ENCODE measurements at regions not wholly inside any gene's neighbourhood (a gene's known extent, or its start where the extent isn't known, plus 50 kb on each side); places are given as distances from the start of the nearest gene placed in this dataset.

- H3K9me3 ChIP-seq (ENCODE audit: control insufficient read depth, insufficient read depth, low read depth, low read length), result no peaks in the 10 kb centered on the region
- H3K4me1 ChIP-seq (ENCODE audit: control insufficient read depth, insufficient read depth, low read length), result peaks cover 17% of the 10 kb centered on the region
- no peak overlapping the region for H3K4me3 ChIP-seq (ENCODE audit: low read depth, low read length)
- no peaks in the 10 kb centered on the region for H3K27me3 ChIP-seq (ENCODE audit: control insufficient read depth, insufficient read depth, low read length)
- H3K36me3 ChIP-seq (ENCODE audit: control insufficient read depth, insufficient read depth, low read length), result no peaks in the 10 kb centered on the region
- H3K27ac ChIP-seq (ENCODE audit: low read depth, low read length), result no peak overlapping the region
- no peak overlapping the region for H3K9ac ChIP-seq (ENCODE audit: low read length)
These were observed 101.8 kb downstream of the SAMD9 start for GRCh38 chr7:93015779-93016481.

DNA sequence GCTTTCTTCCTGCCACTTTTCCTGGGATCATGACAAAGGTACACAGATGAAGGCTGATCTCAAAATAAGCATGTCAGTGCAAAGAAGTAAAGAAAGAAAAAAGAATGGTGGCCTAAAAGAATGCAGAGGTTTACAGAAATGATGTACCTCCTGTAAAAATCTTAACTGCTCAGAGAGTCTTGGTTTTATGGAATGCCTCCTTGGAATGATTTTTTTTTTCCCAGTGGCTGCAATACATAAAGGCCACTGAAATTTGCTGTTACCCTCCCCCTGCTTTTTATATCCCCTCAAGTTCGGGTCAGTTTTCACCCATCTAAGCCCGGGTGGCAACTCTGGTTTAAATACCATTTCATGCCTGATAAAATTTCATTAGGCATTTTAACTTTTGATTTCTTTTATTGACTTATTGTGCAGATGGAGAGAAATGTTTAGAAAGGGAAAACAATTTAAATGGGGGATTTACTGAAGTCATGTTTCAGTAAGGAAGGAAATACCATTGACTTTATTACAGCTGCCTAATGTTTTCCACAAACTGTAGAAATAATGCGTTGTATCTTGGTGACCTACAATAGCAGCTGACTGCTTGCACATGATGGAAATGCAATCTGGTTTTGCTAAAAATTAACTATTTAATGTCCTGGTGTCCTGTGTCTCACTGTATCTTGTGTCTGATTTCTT lies 102.5 kb downstream of the SAMD9 start:
- Histone ChIP-seq H3K9me3 (ENCODE audit: control insufficient read depth, insufficient read depth, low read depth, low read length) (no peaks in the 10 kb centered on the region), H3K4me3 (ENCODE audit: low read depth, low read length) (no peak overlapping the region), H3K9ac (ENCODE audit: low read length) (no peak overlapping the region), H3K36me3 (ENCODE audit: control insufficient read depth, insufficient read depth, low read length) (no peaks in the 10 kb centered on the region), H3K4me1 (ENCODE audit: control insufficient read depth, insufficient read depth, low read length) (peaks cover 19% of the 10 kb centered on the region), H3K27ac (ENCODE audit: low read depth, low read length) (no peak overlapping the region), H3K27me3 (ENCODE audit: control insufficient read depth, insufficient read depth, low read length) (no peaks in the 10 kb centered on the region)

- H3K27me3 ChIP-seq (ENCODE audit: control insufficient read depth, insufficient read depth, low read length), result no peaks in the 10 kb centered on the region
- H3K9ac ChIP-seq (ENCODE audit: low read length), result no peak overlapping the region
- H3K36me3 ChIP-seq (ENCODE audit: control insufficient read depth, insufficient read depth, low read length), result no peaks in the 10 kb centered on the region
- no peak overlapping the region for H3K27ac ChIP-seq (ENCODE audit: low read depth, low read length)
- no peaks in the 10 kb centered on the region for H3K9me3 ChIP-seq (ENCODE audit: control insufficient read depth, insufficient read depth, low read depth, low read length)
- peaks cover 19% of the 10 kb centered on the region for H3K4me1 ChIP-seq (ENCODE audit: control insufficient read depth, insufficient read depth, low read length)
- H3K4me3 ChIP-seq (ENCODE audit: low read depth, low read length), result no peak overlapping the region
These were observed 103.4 kb downstream of the SAMD9 start for GRCh38 chr7:93014410-93014809.

GRCh38 chr7:93013446-93014061 lies 104.2 kb downstream of the SAMD9 start:
- Histone ChIP-seq H3K9ac (ENCODE audit: low read length) (no peak overlapping the region), H3K27ac (ENCODE audit: low read depth, low read length) (no peak overlapping the region), H3K4me3 (ENCODE audit: low read depth, low read length) (no peak overlapping the region), H3K4me1 (ENCODE audit: control insufficient read depth, insufficient read depth, low read length) (peaks cover 19% of the 10 kb centered on the region), H3K36me3 (ENCODE audit: control insufficient read depth, insufficient read depth, low read length) (no peaks in the 10 kb centered on the region), H3K9me3 (ENCODE audit: control insufficient read depth, insufficient read depth, low read depth, low read length) (no peaks in the 10 kb centered on the region), H3K27me3 (ENCODE audit: control insufficient read depth, insufficient read depth, low read length) (no peaks in the 10 kb centered on the region)

GRCh38 chr7:93011351-93012294 lies 106.2 kb downstream of the SAMD9 start:
- Histone ChIP-seq H3K4me1 (ENCODE audit: control insufficient read depth, insufficient read depth, low read length) (peaks cover 17% of the 10 kb centered on the region), H3K36me3 (ENCODE audit: control insufficient read depth, insufficient read depth, low read length) (no peaks in the 10 kb centered on the region), H3K9me3 (ENCODE audit: control insufficient read depth, insufficient read depth, low read depth, low read length) (no peaks in the 10 kb centered on the region), H3K27ac (ENCODE audit: low read depth, low read length) (no peak overlapping the region), H3K27me3 (ENCODE audit: control insufficient read depth, insufficient read depth, low read length) (no peaks in the 10 kb centered on the region), H3K4me3 (ENCODE audit: low read depth, low read length) (no peak overlapping the region), H3K9ac (ENCODE audit: low read length) (no peak overlapping the region)

- Histone ChIP-seq H3K36me3 (ENCODE audit: control insufficient read depth, insufficient read depth, low read length) (no peaks in the 10 kb centered on the region), H3K4me3 (ENCODE audit: low read depth, low read length) (no peak overlapping the region), H3K9ac (ENCODE audit: low read length) (no peak overlapping the region), H3K9me3 (ENCODE audit: control insufficient read depth, insufficient read depth, low read depth, low read length) (no peaks in the 10 kb centered on the region), H3K4me1 (ENCODE audit: control insufficient read depth, insufficient read depth, low read length) (0 out of 2 replicates have a peak, but pooled peaks cover 2% of the 10 kb centered on the region), H3K27ac (ENCODE audit: low read depth, low read length) (no peak overlapping the region), H3K27me3 (ENCODE audit: control insufficient read depth, insufficient read depth, low read length) (no peaks in the 10 kb centered on the region)
These were observed 108.9 kb downstream of the SAMD9 start for GRCh38 chr7:93008833-93009232.

- H3K9ac ChIP-seq (ENCODE audit: low read length), result no peak overlapping the region
- H3K27ac ChIP-seq (ENCODE audit: low read depth, low read length), result no peak overlapping the region
- no peaks in the 10 kb centered on the region for H3K27me3 ChIP-seq (ENCODE audit: control insufficient read depth, insufficient read depth, low read length)
- no peak overlapping the region for H3K4me3 ChIP-seq (ENCODE audit: low read depth, low read length)
- H3K4me1 ChIP-seq (ENCODE audit: control insufficient read depth, insufficient read depth, low read length), result 0 out of 2 replicates have a peak, but pooled peaks cover 2% of the 10 kb centered on the region
- no peaks in the 10 kb centered on the region for H3K36me3 ChIP-seq (ENCODE audit: control insufficient read depth, insufficient read depth, low read length)
- H3K9me3 ChIP-seq (ENCODE audit: control insufficient read depth, insufficient read depth, low read depth, low read length), result no peaks in the 10 kb centered on the region
These were observed 111.2 kb downstream of the SAMD9 start for GRCh38 chr7:93006480-93007095.

- Histone ChIP-seq H3K4me1 (ENCODE audit: control insufficient read depth, insufficient read depth, low read length) (no peaks in the 10 kb centered on the region), H3K4me3 (ENCODE audit: low read depth, low read length) (no peak overlapping the region), H3K9me3 (ENCODE audit: control insufficient read depth, insufficient read depth, low read depth, low read length) (no peaks in the 10 kb centered on the region), H3K27ac (ENCODE audit: low read depth, low read length) (no peak overlapping the region), H3K27me3 (ENCODE audit: control insufficient read depth, insufficient read depth, low read length) (no peaks in the 10 kb centered on the region), H3K9ac (ENCODE audit: low read length) (no peak overlapping the region), H3K36me3 (ENCODE audit: control insufficient read depth, insufficient read depth, low read length) (no peaks in the 10 kb centered on the region)
These were observed 112.9 kb downstream of the SAMD9 start for GRCh38 chr7:93004906-93005305.

GRCh38 chr7:92997719-92998118 lies 120.1 kb downstream of the SAMD9 start:
- Histone ChIP-seq H3K9me3 (ENCODE audit: control insufficient read depth, insufficient read depth, low read depth, low read length) (no peaks in the 10 kb centered on the region), H3K4me1 (ENCODE audit: control insufficient read depth, insufficient read depth, low read length) (no peaks in the 10 kb centered on the region; the same call in 1 of the 2 replicates), H3K9ac (ENCODE audit: low read length) (no peak overlapping the region), H3K27me3 (ENCODE audit: control insufficient read depth, insufficient read depth, low read length) (no peaks in the 10 kb centered on the region), H3K4me3 (ENCODE audit: low read depth, low read length) (no peak overlapping the region), H3K36me3 (ENCODE audit: control insufficient read depth, insufficient read depth, low read length) (no peaks in the 10 kb centered on the region), H3K27ac (ENCODE audit: low read depth, low read length) (no peak overlapping the region)

DNA sequence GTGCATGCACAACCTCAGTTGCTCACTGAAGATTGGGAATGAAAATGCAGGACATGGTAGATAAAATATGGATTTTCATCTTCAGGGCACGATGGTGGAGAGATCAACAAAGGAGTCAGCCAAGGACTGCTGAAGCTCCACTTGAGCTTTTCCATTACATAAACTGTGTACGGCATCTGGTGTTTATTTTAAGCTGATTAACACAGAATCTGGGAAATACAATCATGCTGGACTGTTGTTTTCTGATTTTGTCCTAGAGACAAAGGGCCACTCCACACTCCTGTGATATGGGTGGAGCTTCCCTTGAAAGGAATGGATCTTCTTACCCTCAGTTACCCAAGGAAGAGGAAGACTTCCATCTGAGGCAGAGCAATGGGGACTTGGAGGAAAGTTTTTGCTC lies 120.6 kb downstream of the SAMD9 start:
- Histone ChIP-seq H3K36me3 (ENCODE audit: control insufficient read depth, insufficient read depth, low read length) (no peaks in the 10 kb centered on the region), H3K4me1 (ENCODE audit: control insufficient read depth, insufficient read depth, low read length) (no peaks in the 10 kb centered on the region; the same call in 1 of the 2 replicates), H3K9me3 (ENCODE audit: control insufficient read depth, insufficient read depth, low read depth, low read length) (no peaks in the 10 kb centered on the region), H3K9ac (ENCODE audit: low read length) (no peak overlapping the region), H3K4me3 (ENCODE audit: low read depth, low read length) (no peak overlapping the region), H3K27me3 (ENCODE audit: control insufficient read depth, insufficient read depth, low read length) (no peaks in the 10 kb centered on the region), H3K27ac (ENCODE audit: low read depth, low read length) (no peak overlapping the region)
